ENCODE measurements at regions not wholly inside any gene's neighbourhood (a gene's known extent, or its start where the extent isn't known, plus 50 kb on each side); places are given as distances from the start of the nearest gene placed in this dataset.

GRCh38 chr2:220556658-220557057 lies 929.2 kb downstream of the SLC4A3 start:
- ATAC-seq (no peak), DNase-seq (ENCODE audit: low spot score) (no peak)
- Mint-ChIP-seq H3K27me3 (ENCODE audit: low read depth) (no peaks in the 10 kb centered on the region; the same call in 1 of the 2 replicates), H3K27ac (no peak overlapping the region), H3K4me1 (no peaks in the 10 kb centered on the region; the same call in 1 of the 2 replicates), H3K9me3 (peaks cover 11% of the 10 kb centered on the region), H3K36me3 (no peaks in the 10 kb centered on the region), H3K4me3 (no peak overlapping the region)
- TF ChIP-seq ZNF671 (CRISPR knock-in tag; IDR thresholded peaks at IDR 0.05): no peak
- TF ChIP-seq ZNF121 (CRISPR knock-in tag; IDR thresholded peaks at IDR 0.05): no peak
- no peak for TF ChIP-seq ATF3 (CRISPR knock-in tag; conservative IDR thresholded peaks at IDR 0.05)
- TF ChIP-seq TEAD4 (CRISPR knock-in tag; IDR thresholded peaks at IDR 0.05): no peak
- no peak for TF ChIP-seq SMAD3 (CRISPR knock-in tag; IDR thresholded peaks at IDR 0.05; ENCODE audit: borderline replicate concordance)
- TF ChIP-seq ATF2 (CRISPR knock-in tag; IDR thresholded peaks at IDR 0.05; ENCODE audit: borderline replicate concordance, low read depth): no peak
- ChIA-PET POLR2A (no interaction called here), CTCF (no interaction called here)

DNA sequence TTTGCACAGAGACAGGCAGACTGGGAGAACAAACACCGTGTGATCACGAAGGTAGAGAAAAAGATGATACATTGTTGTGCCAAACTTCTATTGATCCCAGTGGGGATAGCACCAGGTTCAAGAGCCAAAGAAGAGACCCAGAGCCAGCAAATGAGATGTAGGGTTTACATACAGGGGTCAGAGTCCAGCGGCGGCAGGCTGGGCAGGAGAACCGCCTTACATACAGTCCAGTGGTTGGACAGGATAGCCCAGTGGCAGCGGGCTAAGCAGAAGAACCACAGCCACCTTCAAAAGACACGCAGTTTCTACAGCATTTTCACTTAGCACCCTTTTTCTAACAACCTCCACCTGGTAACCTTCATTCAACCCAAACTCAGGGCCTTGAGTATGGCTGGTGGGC lies 932.8 kb downstream of the SLC4A3 start:
- TF ChIP-seq TEAD1 (CRISPR knock-in tag; IDR thresholded peaks at IDR 0.05) (no peak), NR1H2 (CRISPR knock-in tag; IDR thresholded peaks at IDR 0.05) (no peak), ZNF396 (CRISPR knock-in tag; IDR thresholded peaks at IDR 0.05; ENCODE audit: borderline replicate concordance) (no peak), HMGA2 (CRISPR knock-in tag; IDR thresholded peaks at IDR 0.05) (no peak)
- TF ChIP-seq, protein P1, sequence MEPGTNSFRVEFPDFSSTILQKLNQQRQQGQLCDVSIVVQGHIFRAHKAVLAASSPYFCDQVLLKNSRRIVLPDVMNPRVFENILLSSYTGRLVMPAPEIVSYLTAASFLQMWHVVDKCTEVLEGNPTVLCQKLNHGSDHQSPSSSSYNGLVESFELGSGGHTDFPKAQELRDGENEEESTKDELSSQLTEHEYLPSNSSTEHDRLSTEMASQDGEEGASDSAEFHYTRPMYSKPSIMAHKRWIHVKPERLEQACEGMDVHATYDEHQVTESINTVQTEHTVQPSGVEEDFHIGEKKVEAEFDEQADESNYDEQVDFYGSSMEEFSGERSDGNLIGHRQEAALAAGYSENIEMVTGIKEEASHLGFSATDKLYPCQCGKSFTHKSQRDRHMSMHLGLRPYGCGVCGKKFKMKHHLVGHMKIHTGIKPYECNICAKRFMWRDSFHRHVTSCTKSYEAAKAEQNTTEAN (CRISPR knock-in tag; IDR thresholded peaks at IDR 0.05): no peak
- H3K36me3 Mint-ChIP-seq: no peaks in the 10 kb centered on the region
- ChIA-PET CTCF (no interaction called here), POLR2A (no interaction called here)
- H3K9me3 Mint-ChIP-seq: peaks cover 11% of the 10 kb centered on the region
- H3K4me1 Mint-ChIP-seq: no peaks in the 10 kb centered on the region; the same call in 1 of the 2 replicates
- no peak for ATAC-seq
- no peak overlapping the region for H3K4me3 Mint-ChIP-seq
- no peak for DNase-seq (ENCODE audit: low spot score)
- no peak overlapping the region for H3K27ac Mint-ChIP-seq
- H3K27me3 Mint-ChIP-seq (ENCODE audit: low read depth): no peaks in the 10 kb centered on the region; the same call in 1 of the 2 replicates

DNA sequence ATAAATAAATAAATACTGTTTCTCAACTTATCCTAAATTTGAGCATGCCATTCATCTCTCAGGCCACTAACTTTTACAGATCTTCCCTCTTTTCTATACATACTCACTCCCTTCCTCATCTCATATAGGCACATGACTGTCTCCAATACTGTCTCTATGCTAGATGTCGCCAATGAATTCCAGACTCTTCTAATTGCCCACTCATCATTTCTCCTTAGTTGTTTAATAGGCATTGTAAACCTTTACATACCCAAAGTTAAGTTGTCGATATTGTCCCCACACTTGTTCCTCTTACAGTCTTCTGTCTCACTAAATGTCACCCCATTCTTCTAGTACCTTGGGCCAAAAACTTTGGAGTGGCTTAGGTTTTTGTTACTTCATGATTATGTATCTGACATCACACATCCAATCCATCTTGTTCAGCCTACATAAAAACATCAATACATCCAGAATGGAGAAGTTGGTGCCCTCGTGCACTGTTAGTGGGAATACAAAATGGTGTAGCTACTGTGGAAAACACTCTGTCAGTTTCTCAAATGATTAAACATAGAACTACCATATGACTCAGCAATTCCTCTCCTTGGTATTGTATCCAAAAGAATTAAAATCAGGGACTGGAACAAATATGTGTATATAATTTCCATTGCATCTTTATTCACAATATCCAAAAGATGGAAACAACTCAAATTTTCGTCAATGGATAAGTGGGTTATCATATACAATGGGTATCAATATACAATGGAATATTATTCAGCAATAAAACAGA lies 935.1 kb downstream of the SLC4A3 start:
- no peak for TF ChIP-seq RORB (CRISPR knock-in tag; IDR thresholded peaks at IDR 0.05)
- no peak for TF ChIP-seq CREB1 (CRISPR knock-in tag; IDR thresholded peaks at IDR 0.05)
- no peak for TF ChIP-seq TEAD1 (CRISPR knock-in tag; IDR thresholded peaks at IDR 0.05)
- Mint-ChIP-seq H3K4me1 (no peaks in the 10 kb centered on the region; the same call in 1 of the 2 replicates), H3K27ac (no peak overlapping the region), H3K9me3 (peaks cover 11% of the 10 kb centered on the region), H3K4me3 (no peak overlapping the region), H3K27me3 (ENCODE audit: low read depth) (no peaks in the 10 kb centered on the region; the same call in 1 of the 2 replicates), H3K36me3 (no peaks in the 10 kb centered on the region)
- POLR2A ChIA-PET: no interaction called here
- ATAC-seq (no peak), DNase-seq (ENCODE audit: low spot score) (no peak)
- CTCF ChIA-PET: no interaction called here

DNA sequence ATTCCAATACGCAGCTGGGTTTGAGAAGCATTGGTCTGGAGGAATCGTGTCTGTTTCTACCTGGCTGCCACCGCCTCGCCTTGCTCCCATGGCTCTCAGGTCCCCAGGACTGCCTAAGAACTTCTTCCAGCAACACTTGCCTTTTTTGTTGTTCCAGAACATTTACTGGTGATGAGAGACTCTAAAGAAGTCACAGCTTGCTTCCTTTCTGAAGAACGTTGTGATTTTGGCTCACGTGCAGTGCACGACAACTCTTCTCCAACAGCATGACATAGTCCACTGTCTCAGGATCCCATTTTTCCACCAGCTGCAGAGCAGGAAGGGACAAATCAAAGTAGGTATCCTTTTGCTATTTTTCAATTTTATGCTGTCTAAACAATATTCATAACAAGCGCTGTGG lies 940.9 kb downstream of the SLC4A3 start:
- Mint-ChIP-seq H3K27ac (no peak overlapping the region), H3K9me3 (peaks cover 7% of the 10 kb centered on the region; the same call in 1 of the 2 replicates), H3K4me1 (peaks cover 13% of the 10 kb centered on the region), H3K27me3 (ENCODE audit: low read depth) (no peaks in the 10 kb centered on the region), H3K36me3 (no peaks in the 10 kb centered on the region), H3K4me3 (no peak overlapping the region)
- POLR2A ChIA-PET: no interaction called here
- CTCF ChIA-PET: no interaction called here
- ATAC-seq (no peak), DNase-seq (ENCODE audit: low spot score) (no peak)
- no peak for TF ChIP-seq NR2C2 (CRISPR knock-in tag; IDR thresholded peaks at IDR 0.05)
- TF ChIP-seq SP1 (CRISPR knock-in tag; conservative IDR thresholded peaks at IDR 0.05): no peak
- TF ChIP-seq, protein P2, sequence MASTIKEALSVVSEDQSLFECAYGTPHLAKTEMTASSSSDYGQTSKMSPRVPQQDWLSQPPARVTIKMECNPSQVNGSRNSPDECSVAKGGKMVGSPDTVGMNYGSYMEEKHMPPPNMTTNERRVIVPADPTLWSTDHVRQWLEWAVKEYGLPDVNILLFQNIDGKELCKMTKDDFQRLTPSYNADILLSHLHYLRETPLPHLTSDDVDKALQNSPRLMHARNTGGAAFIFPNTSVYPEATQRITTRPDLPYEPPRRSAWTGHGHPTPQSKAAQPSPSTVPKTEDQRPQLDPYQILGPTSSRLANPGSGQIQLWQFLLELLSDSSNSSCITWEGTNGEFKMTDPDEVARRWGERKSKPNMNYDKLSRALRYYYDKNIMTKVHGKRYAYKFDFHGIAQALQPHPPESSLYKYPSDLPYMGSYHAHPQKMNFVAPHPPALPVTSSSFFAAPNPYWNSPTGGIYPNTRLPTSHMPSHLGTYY (CRISPR knock-in tag; IDR thresholded peaks at IDR 0.05): no peak
- TF ChIP-seq PRRX2 (CRISPR knock-in tag; IDR thresholded peaks at IDR 0.05): no peak
- TF ChIP-seq TEAD1 (CRISPR knock-in tag; IDR thresholded peaks at IDR 0.05): no peak
- TF ChIP-seq, protein P3, sequence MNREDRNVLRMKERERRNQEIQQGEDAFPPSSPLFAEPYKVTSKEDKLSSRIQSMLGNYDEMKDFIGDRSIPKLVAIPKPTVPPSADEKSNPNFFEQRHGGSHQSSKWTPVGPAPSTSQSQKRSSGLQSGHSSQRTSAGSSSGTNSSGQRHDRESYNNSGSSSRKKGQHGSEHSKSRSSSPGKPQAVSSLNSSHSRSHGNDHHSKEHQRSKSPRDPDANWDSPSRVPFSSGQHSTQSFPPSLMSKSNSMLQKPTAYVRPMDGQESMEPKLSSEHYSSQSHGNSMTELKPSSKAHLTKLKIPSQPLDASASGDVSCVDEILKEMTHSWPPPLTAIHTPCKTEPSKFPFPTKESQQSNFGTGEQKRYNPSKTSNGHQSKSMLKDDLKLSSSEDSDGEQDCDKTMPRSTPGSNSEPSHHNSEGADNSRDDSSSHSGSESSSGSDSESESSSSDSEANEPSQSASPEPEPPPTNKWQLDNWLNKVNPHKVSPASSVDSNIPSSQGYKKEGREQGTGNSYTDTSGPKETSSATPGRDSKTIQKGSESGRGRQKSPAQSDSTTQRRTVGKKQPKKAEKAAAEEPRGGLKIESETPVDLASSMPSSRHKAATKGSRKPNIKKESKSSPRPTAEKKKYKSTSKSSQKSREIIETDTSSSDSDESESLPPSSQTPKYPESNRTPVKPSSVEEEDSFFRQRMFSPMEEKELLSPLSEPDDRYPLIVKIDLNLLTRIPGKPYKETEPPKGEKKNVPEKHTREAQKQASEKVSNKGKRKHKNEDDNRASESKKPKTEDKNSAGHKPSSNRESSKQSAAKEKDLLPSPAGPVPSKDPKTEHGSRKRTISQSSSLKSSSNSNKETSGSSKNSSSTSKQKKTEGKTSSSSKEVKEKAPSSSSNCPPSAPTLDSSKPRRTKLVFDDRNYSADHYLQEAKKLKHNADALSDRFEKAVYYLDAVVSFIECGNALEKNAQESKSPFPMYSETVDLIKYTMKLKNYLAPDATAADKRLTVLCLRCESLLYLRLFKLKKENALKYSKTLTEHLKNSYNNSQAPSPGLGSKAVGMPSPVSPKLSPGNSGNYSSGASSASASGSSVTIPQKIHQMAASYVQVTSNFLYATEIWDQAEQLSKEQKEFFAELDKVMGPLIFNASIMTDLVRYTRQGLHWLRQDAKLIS (CRISPR knock-in tag; IDR thresholded peaks at IDR 0.05; ENCODE audit: borderline replicate concordance): no peak
- no peak for TF ChIP-seq RORB (CRISPR knock-in tag; IDR thresholded peaks at IDR 0.05)
- no peak for TF ChIP-seq ZSCAN18 (CRISPR knock-in tag; IDR thresholded peaks at IDR 0.05)
- no peak for TF ChIP-seq MAX (CRISPR knock-in tag; IDR thresholded peaks at IDR 0.05)

Measured in WTC11 (cell line).